ENCODE measurements at regions not wholly inside any gene's neighbourhood (a gene's known extent, or its start where the extent isn't known, plus 50 kb on each side); places are given as distances from the start of the nearest gene placed in this dataset.

GRCh38 chr11:19501631-19502030, 211.0 kb upstream of the NAV2 start:
- TF ChIP-seq CTCF (IDR thresholded peaks at IDR 0.05; ENCODE audit: low read depth, low read length): no peak
- no peak for TF ChIP-seq EZH2phosphoT487 (IDR thresholded peaks at IDR 0.05; ENCODE audit: low read depth)
